WTC11 (cell line): ENCODE measurements at regions not wholly inside any gene's neighbourhood (a gene's known extent, or its start where the extent isn't known, plus 50 kb on each side); places are given as distances from the start of the nearest gene placed in this dataset.

Experiments
- ATAC-seq: fragments of 200-7000 bp; cut with Tn5 transposase; 2 replicates; pipeline ENCODE4 v1.10.0; 2021; ENCODE audit warnings: mild to moderate bottlenecking, moderate library complexity
- CTCF ChIA-PET: fragments of 300-600 bp; sonication (Branson Sonifier 250); formaldehyde crosslinking; loops from one replicate; lab custom pipeline; 2021; ENCODE audit warnings: antibody characterized with exemption; lab: Charles Lee
- POLR2A ChIA-PET: fragments of 350-600 bp; sonication (Branson Sonifier 250); formaldehyde crosslinking; loops from one replicate; lab custom pipeline; 2021; ENCODE audit warnings: antibody characterized with exemption; lab: Charles Lee
- DNase-seq: peaks from one replicate; pipeline ENCODE4 v3.0.0; 2021; ENCODE audit warnings: low spot score
- H3K27ac Mint-ChIP-seq: 2 replicates; pipeline ENCODE4 v1.8.0; 2021; ENCODE audit warnings: mixed read lengths
- H3K27me3 Mint-ChIP-seq: 2 replicates; pipeline ENCODE4 v1.8.0; 2021; ENCODE audit warnings: low read depth, mild to moderate bottlenecking, moderate library complexity, mixed read lengths
- H3K36me3 Mint-ChIP-seq: 2 replicates; pipeline ENCODE4 v1.8.0; 2021; ENCODE audit warnings: mixed read lengths
- H3K4me1 Mint-ChIP-seq: 2 replicates; pipeline ENCODE4 v1.8.0; 2022; ENCODE audit warnings: mixed read lengths
- H3K4me3 Mint-ChIP-seq: 2 replicates; pipeline ENCODE4 v1.8.0; 2021; ENCODE audit warnings: mild to moderate bottlenecking, moderate library complexity, mixed read lengths
- H3K9me3 Mint-ChIP-seq: 2 replicates; pipeline ENCODE4 v1.8.0; 2021; ENCODE audit warnings: mixed read lengths
- ARID4B ChIP-seq: sonication (generic); formaldehyde crosslinking; IDR thresholded peaks from 2 replicates; pipeline ENCODE4 v1.8.0; 2023; ENCODE audit warnings: missing genetic modification reagents, mild to moderate bottlenecking, borderline replicate concordance
- FOXJ3 ChIP-seq: sonication (generic); formaldehyde crosslinking; IDR thresholded peaks from 2 replicates; pipeline ENCODE4 v1.9.0; 2021; ENCODE audit warnings: missing genetic modification reagents, mild to moderate bottlenecking, borderline replicate concordance
- FOXK1 ChIP-seq: sonication (generic); formaldehyde crosslinking; IDR thresholded peaks from 2 replicates; pipeline ENCODE4 v1.8.0; 2022; ENCODE audit warnings: mild to moderate bottlenecking, moderate library complexity, missing genetic modification reagents
- GTF2I ChIP-seq: fragments of 250-450 bp; sonication (Bioruptor Pico); conservative IDR thresholded peaks from 2 replicates; pipeline ENCODE4 v1.4.0; 2021; ENCODE audit warnings: mild to moderate bottlenecking
- MAX ChIP-seq: sonication (generic); formaldehyde crosslinking; IDR thresholded peaks from 2 replicates; pipeline ENCODE4 v1.8.0; 2022; ENCODE audit warnings: mild to moderate bottlenecking, missing genetic modification reagents
- MYBL2 ChIP-seq: sonication (generic); formaldehyde crosslinking; IDR thresholded peaks from 2 replicates; pipeline ENCODE4 v1.8.1; 2023; ENCODE audit warnings: mild to moderate bottlenecking, moderate library complexity, missing genetic modification reagents
- NFYB ChIP-seq: sonication (generic); formaldehyde crosslinking; conservative IDR thresholded peaks from 2 replicates; pipeline ENCODE4 v1.8.0; 2022; ENCODE audit warnings: low read depth, missing genetic modification reagents
- NR1H2 ChIP-seq: sonication (generic); formaldehyde crosslinking; IDR thresholded peaks from 2 replicates; pipeline ENCODE4 v1.9.0; 2021; ENCODE audit warnings: mild to moderate bottlenecking, moderate library complexity, missing genetic modification reagents
- TEAD1 ChIP-seq: sonication (generic); formaldehyde crosslinking; IDR thresholded peaks from 2 replicates; pipeline ENCODE4 v1.8.0; 2022; ENCODE audit warnings: mild to moderate bottlenecking, missing genetic modification reagents
- TP53 ChIP-seq: sonication (generic); formaldehyde crosslinking; IDR thresholded peaks from 2 replicates; pipeline ENCODE4 v1.8.1; 2023; ENCODE audit warnings: mild to moderate bottlenecking, missing genetic modification reagents
- ZMAT4 ChIP-seq: fragments of 250-450 bp; sonication (Bioruptor Pico); IDR thresholded peaks from 2 replicates; pipeline ENCODE4 v1.9.0; 2021; ENCODE audit warnings: mild to moderate bottlenecking
- ZNF219 ChIP-seq: sonication (generic); formaldehyde crosslinking; IDR thresholded peaks from 2 replicates; pipeline ENCODE4 v1.8.0; 2023; ENCODE audit warnings: missing genetic modification reagents, mild to moderate bottlenecking, borderline replicate concordance
- ZNF396 ChIP-seq: fragments of 250-450 bp; sonication (Bioruptor Pico); IDR thresholded peaks from 2 replicates; pipeline ENCODE4 v1.8.0; 2021; ENCODE audit warnings: mild to moderate bottlenecking, moderate library complexity, borderline replicate concordance
- ZNF512 ChIP-seq: sonication (generic); formaldehyde crosslinking; IDR thresholded peaks from 2 replicates; pipeline ENCODE4 v1.8.1; 2022; ENCODE audit warnings: missing genetic modification reagents, borderline replicate concordance
- TF ChIP-seq, protein P1 (sequence below): sonication (generic); formaldehyde crosslinking; IDR thresholded peaks from 2 replicates; pipeline ENCODE4 v1.8.0; 2022; ENCODE audit warnings: mild to moderate bottlenecking, missing genetic modification reagents
- TF ChIP-seq, protein P2 (sequence below): sonication (generic); formaldehyde crosslinking; IDR thresholded peaks from 2 replicates; pipeline ENCODE4 v1.8.1; 2023; ENCODE audit warnings: mild to moderate bottlenecking, missing genetic modification reagents, borderline replicate concordance
- TF ChIP-seq, protein P3 (sequence below): sonication (generic); formaldehyde crosslinking; IDR thresholded peaks from 2 replicates; pipeline ENCODE4 v1.8.1; 2022; ENCODE audit warnings: low read depth, mild to moderate bottlenecking, moderate library complexity, missing genetic modification reagents, borderline replicate concordance
- TF ChIP-seq, protein P4 (sequence below): sonication (generic); formaldehyde crosslinking; IDR thresholded peaks from 2 replicates; pipeline ENCODE4 v1.8.0; 2023; ENCODE audit warnings: missing genetic modification reagents
- TF ChIP-seq, protein P5 (sequence below): sonication (generic); formaldehyde crosslinking; IDR thresholded peaks from 2 replicates; pipeline ENCODE4 v1.8.1; 2023; ENCODE audit warnings: mild to moderate bottlenecking, missing genetic modification reagents

DNA sequence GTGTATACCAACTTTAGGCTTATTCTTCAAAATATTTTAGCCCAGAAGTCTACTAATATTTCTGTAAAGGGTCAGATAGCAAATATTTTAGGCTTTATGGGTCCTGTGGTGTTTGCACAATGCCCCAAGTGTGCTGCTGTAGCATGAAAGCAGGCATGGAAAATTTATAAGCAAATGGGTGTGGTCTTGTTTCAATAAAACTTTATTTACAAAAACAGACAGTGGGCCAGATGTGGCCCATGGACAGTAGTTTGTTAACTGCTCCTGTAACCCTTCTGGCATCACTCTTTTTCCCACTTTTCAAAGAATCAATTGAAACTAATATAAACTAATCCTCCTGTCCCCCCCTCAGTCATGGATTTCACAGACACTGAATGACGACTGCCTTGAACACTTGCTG, 410.7 kb downstream of the SHISA9 start (continued):
- no peak for TF ChIP-seq ARID4B (CRISPR knock-in tag)
- TF ChIP-seq FOXK1 (CRISPR knock-in tag), result no peak
- TF ChIP-seq ZMAT4 (CRISPR knock-in tag), result no peak
- TF ChIP-seq, protein P1, sequence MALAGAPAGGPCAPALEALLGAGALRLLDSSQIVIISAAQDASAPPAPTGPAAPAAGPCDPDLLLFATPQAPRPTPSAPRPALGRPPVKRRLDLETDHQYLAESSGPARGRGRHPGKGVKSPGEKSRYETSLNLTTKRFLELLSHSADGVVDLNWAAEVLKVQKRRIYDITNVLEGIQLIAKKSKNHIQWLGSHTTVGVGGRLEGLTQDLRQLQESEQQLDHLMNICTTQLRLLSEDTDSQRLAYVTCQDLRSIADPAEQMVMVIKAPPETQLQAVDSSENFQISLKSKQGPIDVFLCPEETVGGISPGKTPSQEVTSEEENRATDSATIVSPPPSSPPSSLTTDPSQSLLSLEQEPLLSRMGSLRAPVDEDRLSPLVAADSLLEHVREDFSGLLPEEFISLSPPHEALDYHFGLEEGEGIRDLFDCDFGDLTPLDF (CRISPR knock-in tag), result no peak

DNA sequence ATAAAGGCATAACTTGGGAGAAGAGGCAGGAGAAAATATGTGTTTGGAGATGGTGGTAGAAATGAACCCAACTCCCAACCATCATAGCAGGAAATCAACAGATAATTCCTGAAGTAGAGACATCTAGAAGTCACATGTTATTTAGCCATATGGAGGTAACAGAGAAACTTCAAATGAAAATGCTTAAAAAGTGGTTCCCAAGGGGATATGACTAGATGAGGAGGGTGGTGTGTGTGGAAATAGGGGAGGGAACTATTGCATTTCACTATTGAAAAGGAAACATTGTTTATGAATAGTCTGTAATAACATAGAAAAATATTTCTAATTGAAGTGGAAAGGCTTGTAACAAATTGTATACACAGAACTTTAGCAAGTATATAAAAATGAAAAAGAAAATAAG, 412.0 kb downstream of the SHISA9 start:
- no peak overlapping the region for H3K4me3 Mint-ChIP-seq
- H3K4me1 Mint-ChIP-seq, result peaks cover 27% of the 10 kb centered on the region
- no peak for TF ChIP-seq ZNF512
- no peak for TF ChIP-seq GTF2I
- TF ChIP-seq, protein P2, sequence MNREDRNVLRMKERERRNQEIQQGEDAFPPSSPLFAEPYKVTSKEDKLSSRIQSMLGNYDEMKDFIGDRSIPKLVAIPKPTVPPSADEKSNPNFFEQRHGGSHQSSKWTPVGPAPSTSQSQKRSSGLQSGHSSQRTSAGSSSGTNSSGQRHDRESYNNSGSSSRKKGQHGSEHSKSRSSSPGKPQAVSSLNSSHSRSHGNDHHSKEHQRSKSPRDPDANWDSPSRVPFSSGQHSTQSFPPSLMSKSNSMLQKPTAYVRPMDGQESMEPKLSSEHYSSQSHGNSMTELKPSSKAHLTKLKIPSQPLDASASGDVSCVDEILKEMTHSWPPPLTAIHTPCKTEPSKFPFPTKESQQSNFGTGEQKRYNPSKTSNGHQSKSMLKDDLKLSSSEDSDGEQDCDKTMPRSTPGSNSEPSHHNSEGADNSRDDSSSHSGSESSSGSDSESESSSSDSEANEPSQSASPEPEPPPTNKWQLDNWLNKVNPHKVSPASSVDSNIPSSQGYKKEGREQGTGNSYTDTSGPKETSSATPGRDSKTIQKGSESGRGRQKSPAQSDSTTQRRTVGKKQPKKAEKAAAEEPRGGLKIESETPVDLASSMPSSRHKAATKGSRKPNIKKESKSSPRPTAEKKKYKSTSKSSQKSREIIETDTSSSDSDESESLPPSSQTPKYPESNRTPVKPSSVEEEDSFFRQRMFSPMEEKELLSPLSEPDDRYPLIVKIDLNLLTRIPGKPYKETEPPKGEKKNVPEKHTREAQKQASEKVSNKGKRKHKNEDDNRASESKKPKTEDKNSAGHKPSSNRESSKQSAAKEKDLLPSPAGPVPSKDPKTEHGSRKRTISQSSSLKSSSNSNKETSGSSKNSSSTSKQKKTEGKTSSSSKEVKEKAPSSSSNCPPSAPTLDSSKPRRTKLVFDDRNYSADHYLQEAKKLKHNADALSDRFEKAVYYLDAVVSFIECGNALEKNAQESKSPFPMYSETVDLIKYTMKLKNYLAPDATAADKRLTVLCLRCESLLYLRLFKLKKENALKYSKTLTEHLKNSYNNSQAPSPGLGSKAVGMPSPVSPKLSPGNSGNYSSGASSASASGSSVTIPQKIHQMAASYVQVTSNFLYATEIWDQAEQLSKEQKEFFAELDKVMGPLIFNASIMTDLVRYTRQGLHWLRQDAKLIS, result no peak
- TF ChIP-seq TEAD1 (CRISPR knock-in tag), result no peak
- TF ChIP-seq ZMAT4 (CRISPR knock-in tag), result no peak
- TF ChIP-seq, protein P3, sequence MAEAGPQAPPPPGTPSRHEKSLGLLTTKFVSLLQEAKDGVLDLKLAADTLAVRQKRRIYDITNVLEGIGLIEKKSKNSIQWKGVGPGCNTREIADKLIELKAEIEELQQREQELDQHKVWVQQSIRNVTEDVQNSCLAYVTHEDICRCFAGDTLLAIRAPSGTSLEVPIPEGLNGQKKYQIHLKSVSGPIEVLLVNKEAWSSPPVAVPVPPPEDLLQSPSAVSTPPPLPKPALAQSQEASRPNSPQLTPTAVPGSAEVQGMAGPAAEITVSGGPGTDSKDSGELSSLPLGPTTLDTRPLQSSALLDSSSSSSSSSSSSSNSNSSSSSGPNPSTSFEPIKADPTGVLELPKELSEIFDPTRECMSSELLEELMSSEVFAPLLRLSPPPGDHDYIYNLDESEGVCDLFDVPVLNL (CRISPR knock-in tag), result no peak
- TF ChIP-seq NFYB, result no peak
- TF ChIP-seq MAX (CRISPR knock-in tag), result no peak
- no peak for TF ChIP-seq NR1H2 (CRISPR knock-in tag)
- TF ChIP-seq, protein P4, sequence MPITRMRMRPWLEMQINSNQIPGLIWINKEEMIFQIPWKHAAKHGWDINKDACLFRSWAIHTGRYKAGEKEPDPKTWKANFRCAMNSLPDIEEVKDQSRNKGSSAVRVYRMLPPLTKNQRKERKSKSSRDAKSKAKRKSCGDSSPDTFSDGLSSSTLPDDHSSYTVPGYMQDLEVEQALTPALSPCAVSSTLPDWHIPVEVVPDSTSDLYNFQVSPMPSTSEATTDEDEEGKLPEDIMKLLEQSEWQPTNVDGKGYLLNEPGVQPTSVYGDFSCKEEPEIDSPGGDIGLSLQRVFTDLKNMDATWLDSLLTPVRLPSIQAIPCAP (CRISPR knock-in tag), result no peak
- no peak for TF ChIP-seq MYBL2 (CRISPR knock-in tag)
- no peak for TF ChIP-seq TP53
- TF ChIP-seq FOXJ3 (CRISPR knock-in tag), result no peak
- no peak for TF ChIP-seq ZNF219
- TF ChIP-seq, protein P5, sequence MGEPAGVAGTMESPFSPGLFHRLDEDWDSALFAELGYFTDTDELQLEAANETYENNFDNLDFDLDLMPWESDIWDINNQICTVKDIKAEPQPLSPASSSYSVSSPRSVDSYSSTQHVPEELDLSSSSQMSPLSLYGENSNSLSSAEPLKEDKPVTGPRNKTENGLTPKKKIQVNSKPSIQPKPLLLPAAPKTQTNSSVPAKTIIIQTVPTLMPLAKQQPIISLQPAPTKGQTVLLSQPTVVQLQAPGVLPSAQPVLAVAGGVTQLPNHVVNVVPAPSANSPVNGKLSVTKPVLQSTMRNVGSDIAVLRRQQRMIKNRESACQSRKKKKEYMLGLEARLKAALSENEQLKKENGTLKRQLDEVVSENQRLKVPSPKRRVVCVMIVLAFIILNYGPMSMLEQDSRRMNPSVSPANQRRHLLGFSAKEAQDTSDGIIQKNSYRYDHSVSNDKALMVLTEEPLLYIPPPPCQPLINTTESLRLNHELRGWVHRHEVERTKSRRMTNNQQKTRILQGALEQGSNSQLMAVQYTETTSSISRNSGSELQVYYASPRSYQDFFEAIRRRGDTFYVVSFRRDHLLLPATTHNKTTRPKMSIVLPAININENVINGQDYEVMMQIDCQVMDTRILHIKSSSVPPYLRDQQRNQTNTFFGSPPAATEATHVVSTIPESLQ (CRISPR knock-in tag), result no peak
- no peak for TF ChIP-seq ZNF396 (CRISPR knock-in tag)
- H3K27ac Mint-ChIP-seq, result no peak overlapping the region
- ChIA-PET POLR2A (no interaction called here), CTCF (no interaction called here)
- H3K27me3 Mint-ChIP-seq, result peaks cover 5% of the 10 kb centered on the region; the same call in 1 of the 2 replicates
- DNase-seq (no peak), ATAC-seq (no peak)
- H3K36me3 Mint-ChIP-seq, result no peaks in the 10 kb centered on the region
- no peaks in the 10 kb centered on the region for H3K9me3 Mint-ChIP-seq
